ENCODE measurements at regions not wholly inside any gene's neighbourhood (a gene's known extent, or its start where the extent isn't known, plus 50 kb on each side); places are given as distances from the start of the nearest gene placed in this dataset.
A peak's percentile ranks its signal among the peaks of the same experiment; 100 is the strongest.

DNA sequence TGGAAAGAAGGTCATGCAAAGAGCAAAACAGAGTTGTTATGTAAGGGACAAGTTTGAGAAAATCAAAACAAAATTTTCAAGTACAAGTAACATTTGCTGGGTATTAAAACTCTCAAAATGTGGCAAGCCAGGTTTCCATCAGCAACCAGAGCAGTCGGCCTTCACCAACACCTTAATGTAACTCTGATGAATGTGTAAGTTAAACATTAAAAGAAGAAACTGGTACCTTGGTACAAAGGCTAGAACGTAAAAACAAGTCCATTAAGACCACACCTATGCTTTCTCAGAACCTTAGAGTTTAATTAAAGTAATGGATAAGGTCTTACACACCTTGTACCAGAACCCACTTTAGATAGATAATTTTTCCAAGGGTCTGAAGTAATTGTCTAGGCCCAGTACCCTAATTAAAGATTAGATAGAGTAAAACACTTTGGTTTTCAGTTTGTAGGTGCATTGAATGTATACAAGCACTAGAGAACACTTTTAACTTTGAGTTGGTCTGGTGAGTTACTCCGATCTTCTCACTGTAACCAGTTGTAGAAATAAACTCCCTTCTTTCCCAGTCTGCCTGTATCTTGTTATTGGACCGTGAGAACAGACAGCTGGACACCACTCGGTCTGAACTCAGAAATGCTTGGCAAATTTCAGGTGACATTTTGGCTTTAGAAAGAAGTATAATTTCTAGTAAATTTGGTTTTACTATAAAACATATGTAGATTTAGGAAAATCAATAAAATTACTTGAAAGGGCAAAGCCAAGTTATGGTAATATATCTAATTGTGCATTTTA lies 319.4 kb downstream of the HTR1B start:
- DNase-seq (ENCODE audit: low read depth): no peak
- no peak overlapping the region for H3K4me3 ChIP-seq (ENCODE audit: low read depth, low read length)
- TF ChIP-seq CTCF (conservative IDR thresholded peaks at IDR 0.05; ENCODE audit: low read depth, low read length): no peak

GRCh38 chr6:77136086-77136485 lies 327.2 kb downstream of the HTR1B start:
- no peak for DNase-seq (ENCODE audit: low read depth)
- TF ChIP-seq CTCF (conservative IDR thresholded peaks at IDR 0.05; ENCODE audit: low read depth, low read length): no peak
- H3K4me3 ChIP-seq (ENCODE audit: low read depth, low read length): no peak overlapping the region

GRCh38 chr6:77133031-77133430 lies 330.3 kb downstream of the HTR1B start:
- no peak for TF ChIP-seq CTCF (conservative IDR thresholded peaks at IDR 0.05; ENCODE audit: low read depth, low read length)
- H3K4me3 ChIP-seq (ENCODE audit: low read depth, low read length): no peak overlapping the region
- DNase-seq (ENCODE audit: low read depth): no peak

DNA sequence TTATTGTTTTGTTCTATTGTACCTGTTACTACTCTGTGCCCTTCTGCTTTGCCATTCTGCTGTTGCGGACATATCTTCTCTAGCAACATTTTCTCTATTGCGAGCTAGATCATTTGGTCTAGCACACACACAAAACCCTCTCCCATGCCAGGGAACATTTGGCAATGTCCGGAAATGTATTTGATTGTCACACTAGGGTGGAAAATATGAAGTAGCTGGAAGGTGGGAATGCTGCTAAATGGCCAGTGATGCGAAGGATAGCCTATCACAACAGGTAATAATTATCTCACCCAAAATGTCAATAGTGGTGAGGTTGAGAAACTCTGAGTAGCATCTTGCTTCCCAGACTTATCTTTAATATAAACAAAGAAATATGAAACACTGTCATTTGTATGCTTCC lies 331.9 kb downstream of the HTR1B start:
- no peak for TF ChIP-seq CTCF (conservative IDR thresholded peaks at IDR 0.05; ENCODE audit: low read depth, low read length)
- H3K4me3 ChIP-seq (ENCODE audit: low read depth, low read length): no peak overlapping the region
- DNase-seq (ENCODE audit: low read depth): no peak

DNA sequence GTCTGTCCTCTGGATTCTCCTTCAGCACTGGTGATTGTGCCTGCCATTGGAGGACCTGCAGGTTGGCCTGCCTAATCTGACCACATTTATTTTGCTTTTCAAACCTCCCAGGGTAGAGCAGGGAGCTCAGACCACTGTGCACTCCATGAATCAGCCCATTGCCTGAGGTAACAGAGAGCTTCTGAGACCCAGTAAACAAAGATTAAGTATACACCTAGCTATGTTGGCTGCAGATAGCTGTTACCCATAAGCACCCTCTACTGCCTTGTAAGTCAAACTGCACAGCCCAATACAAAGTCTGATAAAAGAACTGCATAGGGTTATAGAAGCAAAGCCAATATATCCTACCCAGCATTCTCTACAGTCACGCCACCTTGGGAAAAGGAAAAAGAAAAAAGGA lies 338.7 kb downstream of the HTR1B start:
- TF ChIP-seq CTCF (conservative IDR thresholded peaks at IDR 0.05; ENCODE audit: low read depth, low read length): peak; percentile 61
- no peak overlapping the region for H3K4me3 ChIP-seq (ENCODE audit: low read depth, low read length)
- DNase-seq (ENCODE audit: low read depth): peak; percentile 67

GRCh38 chr6:77123527-77123926 lies 339.8 kb downstream of the HTR1B start:
- DNase-seq (ENCODE audit: low read depth): no peak
- H3K4me3 ChIP-seq (ENCODE audit: low read depth, low read length): no peak overlapping the region
- no peak for TF ChIP-seq CTCF (conservative IDR thresholded peaks at IDR 0.05; ENCODE audit: low read depth, low read length)

GRCh38 chr6:77106992-77107391 lies 356.3 kb downstream of the HTR1B start:
- TF ChIP-seq CTCF (conservative IDR thresholded peaks at IDR 0.05; ENCODE audit: low read depth, low read length): no peak
- no peak overlapping the region for H3K4me3 ChIP-seq (ENCODE audit: low read depth, low read length)
- DNase-seq (ENCODE audit: low read depth): peak; percentile 27
